CD4-positive, alpha-beta T cell (primary cell): ENCODE measurements at regions not wholly inside any gene's neighbourhood (a gene's known extent, or its start where the extent isn't known, plus 50 kb on each side); places are given as distances from the start of the nearest gene placed in this dataset.
"Not testable (repeated sequence)": the region's sequence is repeated elsewhere in the genome, so short reads cannot be mapped to it uniquely, and the experiment has no call there.

Experiments used
- ATAC-seq: fragments of 200-7000 bp; cut with Tn5 transposase; one replicate; pipeline ENCODE4 v1.10.0; 2022; ENCODE audit warnings: mild to moderate bottlenecking; ENCODE audit not compliant: poor library complexity
- CTCF ChIA-PET: fragments of 350-600 bp; sonication (Branson Sonifier 250); formaldehyde crosslinking; loops from one replicate; lab custom pipeline; 2021; ENCODE audit warnings: antibody characterized with exemption, inconsistent platforms; lab: Charles Lee
- POLR2A ChIA-PET: fragments of 350-600 bp; sonication (Branson Sonifier 250); formaldehyde crosslinking; loops from one replicate; lab custom pipeline; 2021; ENCODE audit warnings: antibody characterized with exemption, inconsistent platforms; lab: Charles Lee
- DNase-seq, 14 experiments: peaks; one replicate each; pipeline ENCODE4 v3.0.0-alpha.2; 2013 to 2020; ENCODE audit warnings: mixed read lengths in 2 of 14
- H3K27ac ChIP-seq, 2 donors: one replicate each; pipeline versions ENCODE4 v1.5.1 to v1.7.0; 2013; ENCODE audit warnings: low read length in 2 of 2, low read depth in 1 of 2, mild to moderate bottlenecking in 1 of 2
- H3K27me3 ChIP-seq, 2 experiments: 1 replicate in 1 of 2; 2 replicates in 1 of 2; pipeline versions ENCODE4 v1.6.1 to v1.7.0; 2013; ENCODE audit warnings: low read length in 2 of 2, control low read depth in 1 of 2, mild to moderate bottlenecking in 1 of 2, moderate library complexity in 1 of 2; ENCODE audit not compliant: insufficient read depth in 2 of 2, control insufficient read depth in 1 of 2
- H3K36me3 ChIP-seq: one replicate; pipeline ENCODE4 v1.6.1; 2013; ENCODE audit warnings: low read length, control low read depth; ENCODE audit not compliant: insufficient read depth
- H3K4me1 ChIP-seq: one replicate; pipeline ENCODE4 v1.6.1; 2013; ENCODE audit warnings: low read length, control low read depth; ENCODE audit not compliant: insufficient read depth
- H3K4me3 ChIP-seq: one replicate; pipeline ENCODE4 v1.5.1; 2013; ENCODE audit warnings: mild to moderate bottlenecking, low read length, moderate library complexity
- H3K9me3 ChIP-seq, 2 experiments: 1 replicate in 1 of 2; 2 replicates in 1 of 2; pipeline versions ENCODE4 v1.6.1 to v1.7.0; 2013; ENCODE audit warnings: low read length in 2 of 2, mild to moderate bottlenecking in 2 of 2, control low read depth in 1 of 2, moderate library complexity in 1 of 2; ENCODE audit not compliant: control insufficient read depth in 1 of 2, insufficient read depth in 1 of 2
- H3K27ac Mint-ChIP-seq: one replicate; pipeline ENCODE4 v1.8.0; 2020; ENCODE audit warnings: mixed read lengths
- H3K27me3 Mint-ChIP-seq: one replicate; pipeline ENCODE4 v1.8.0; 2021; ENCODE audit warnings: mixed read lengths
- H3K36me3 Mint-ChIP-seq: one replicate; pipeline ENCODE4 v1.8.0; 2021; ENCODE audit warnings: low read depth, mixed read lengths
- H3K4me1 Mint-ChIP-seq: one replicate; pipeline ENCODE4 v1.8.0; 2021; ENCODE audit warnings: low read depth, mixed read lengths
- H3K4me3 Mint-ChIP-seq: one replicate; pipeline ENCODE4 v1.8.0; 2020; ENCODE audit warnings: mild to moderate bottlenecking, mixed read lengths
- H3K9me3 Mint-ChIP-seq: one replicate; pipeline ENCODE4 v1.8.0; 2020; ENCODE audit warnings: mixed read lengths
- CTCF ChIP-seq: fragments of 200-600 bp; IDR thresholded peaks from one replicate; pipeline ENCODE4 v1.8.0; 2022; ENCODE audit warnings: antibody characterized with exemption, mild to moderate bottlenecking
- intact Hi-C, 2 experiments: fragments of 100-400 bp; cut with DNase I in 1 of 2; cut with micrococcal nuclease in 1 of 2; formaldehyde crosslinking; loops; one replicate each; pipeline versions ENCODE4 v1.15.1 to v1.9.0; 2023 to 2025; cut with DNase I, micrococcal nuclease

GRCh38 chr9:27829621-27830020 lies 256.3 kb upstream of the C9orf72 start:
- no peak overlapping the region for H3K4me3 ChIP-seq
- Mint-ChIP-seq H3K27me3 (no peaks in the 10 kb centered on the region), H3K4me1 (no peaks in the 10 kb centered on the region), H3K27ac (no peak overlapping the region), H3K36me3 (no peaks in the 10 kb centered on the region), H3K9me3 (peaks cover 2% of the 10 kb centered on the region), H3K4me3 (no peak overlapping the region)
- ChIA-PET CTCF (no interaction called here), POLR2A (no interaction called here)
- H3K27ac ChIP-seq: no peak overlapping the region
- no peaks in the 10 kb centered on the region for H3K9me3 ChIP-seq
- ATAC-seq (no peak), DNase-seq (no peak)
- no peaks in the 10 kb centered on the region for H3K4me1 ChIP-seq
- intact Hi-C loops: no loop called here
- no peaks in the 10 kb centered on the region for H3K36me3 ChIP-seq
- no peaks in the 10 kb centered on the region for H3K27me3 ChIP-seq
- no peak for TF ChIP-seq CTCF

- CTCF ChIA-PET, H3K4me3 ChIP-seq, H3K27ac Mint-ChIP-seq, DNase-seq, H3K27ac ChIP-seq, H3K4me1 Mint-ChIP-seq, H3K9me3 Mint-ChIP-seq, H3K27me3 Mint-ChIP-seq, H3K36me3 Mint-ChIP-seq, H3K4me3 Mint-ChIP-seq, H3K27me3 ChIP-seq, H3K9me3 ChIP-seq, H3K36me3 ChIP-seq, ATAC-seq, POLR2A ChIA-PET, H3K4me1 ChIP-seq, intact Hi-C loops: not testable (repeated sequence)
These were observed 258.8 kb upstream of the C9orf72 start for GRCh38 chr9:27832108-27832507.

GRCh38 chr9:27835286-27835685 lies 262.0 kb upstream of the C9orf72 start:
- Histone ChIP-seq H3K4me1 (no peaks in the 10 kb centered on the region), H3K9me3 (peaks cover 0 to 6% of the 10 kb centered on the region in 2 experiments), H3K36me3 (no peaks in the 10 kb centered on the region), H3K27ac (no peak overlapping the region), H3K27me3 (no peaks in the 10 kb centered on the region), H3K4me3 (no peak overlapping the region)
- ChIA-PET POLR2A (no interaction called here), CTCF (no interaction called here)
- Mint-ChIP-seq H3K27ac (no peak overlapping the region), H3K27me3 (peaks cover 9% of the 10 kb centered on the region), H3K4me1 (no peaks in the 10 kb centered on the region), H3K36me3 (no peaks in the 10 kb centered on the region), H3K9me3 (peaks cover 2% of the 10 kb centered on the region), H3K4me3 (no peak overlapping the region)
- ATAC-seq (no peak), DNase-seq (no peak)
- TF ChIP-seq CTCF: no peak
- intact Hi-C loops: no loop called here

- Histone ChIP-seq H3K27ac (no peak overlapping the region), H3K9me3 (peaks cover 0 to 6% of the 10 kb centered on the region in 2 experiments), H3K36me3 (no peaks in the 10 kb centered on the region), H3K27me3 (no peaks in the 10 kb centered on the region), H3K4me3 (no peak overlapping the region), H3K4me1 (no peaks in the 10 kb centered on the region)
- DNase-seq (no peak), ATAC-seq (no peak)
- H3K27me3 Mint-ChIP-seq: peaks cover 9% of the 10 kb centered on the region
- no peak for TF ChIP-seq CTCF
- intact Hi-C loops: no loop called here
- H3K9me3 Mint-ChIP-seq: peaks cover 2% of the 10 kb centered on the region
- H3K36me3 Mint-ChIP-seq: no peaks in the 10 kb centered on the region
- CTCF ChIA-PET: no interaction called here
- POLR2A ChIA-PET: no interaction called here
- no peak overlapping the region for H3K27ac Mint-ChIP-seq
- H3K4me3 Mint-ChIP-seq: no peak overlapping the region
- H3K4me1 Mint-ChIP-seq: no peaks in the 10 kb centered on the region
These were observed 262.5 kb upstream of the C9orf72 start for GRCh38 chr9:27835746-27836145.
